Activated naive CD4-positive, alpha-beta T cell treated with anti-CD3 and anti-CD28 coated beads for 36 hours (primary cell): ENCODE measurements at regions not wholly inside any gene's neighbourhood (a gene's known extent, or its start where the extent isn't known, plus 50 kb on each side); places are given as distances from the start of the nearest gene placed in this dataset.

ENCODE experiments used
- CTCF ChIA-PET: fragments of 350-600 bp; sonication (Branson Sonifier 250); formaldehyde crosslinking; loops from one replicate; lab custom pipeline; 2021; ENCODE audit warnings: antibody characterized with exemption; lab: Charles Lee
- DNase-seq: peaks from one replicate; pipeline ENCODE4 v3.0.0-alpha.2; 2020
- H3K27ac Mint-ChIP-seq: one replicate; pipeline ENCODE4 v1.8.0; 2021; ENCODE audit warnings: mild to moderate bottlenecking, mixed read lengths
- H3K27me3 Mint-ChIP-seq: one replicate; pipeline ENCODE4 v1.8.0; 2021; ENCODE audit warnings: low read depth, mixed read lengths
- H3K36me3 Mint-ChIP-seq: one replicate; pipeline ENCODE4 v1.8.0; 2021; ENCODE audit warnings: low read depth, mixed read lengths
- H3K4me1 Mint-ChIP-seq: one replicate; pipeline ENCODE4 v1.8.0; 2021; ENCODE audit warnings: low read depth, mixed read lengths
- H3K4me3 Mint-ChIP-seq: one replicate; pipeline ENCODE4 v1.8.0; 2021; ENCODE audit warnings: mild to moderate bottlenecking, moderate library complexity, mixed read lengths
- H3K9me3 Mint-ChIP-seq: one replicate; pipeline ENCODE4 v1.8.0; 2021; ENCODE audit warnings: mixed read lengths
- intact Hi-C: fragments of 100-400 bp; cut with micrococcal nuclease; formaldehyde crosslinking; loops from one replicate; pipeline ENCODE4 v1.15.1; 2023

- Mint-ChIP-seq H3K27ac (no peak overlapping the region), H3K27me3 (peaks cover under 1% of the 10 kb centered on the region), H3K4me3 (no peak overlapping the region), H3K9me3 (no peaks in the 10 kb centered on the region), H3K36me3 (no peaks in the 10 kb centered on the region), H3K4me1 (no peaks in the 10 kb centered on the region)
- DNase-seq = no peak
- CTCF ChIA-PET = interaction anchor here (0.8 to 1.3 kb wide), 2 partner anchors 12 to 575 kb away, joined by 3 to 4 read pairs; no protein-coding TSS in a partner anchor
- intact Hi-C loops = no loop called here
Measured at GRCh38 chr7:96452146-96452545, 130.2 kb upstream of the SLC25A13 start.

- no peak for DNase-seq
- H3K27me3 Mint-ChIP-seq = no peaks in the 10 kb centered on the region
- no peak overlapping the region for H3K27ac Mint-ChIP-seq
- H3K4me3 Mint-ChIP-seq = no peak overlapping the region
- no peaks in the 10 kb centered on the region for H3K4me1 Mint-ChIP-seq
- intact Hi-C loops = no loop called here
- no peaks in the 10 kb centered on the region for H3K9me3 Mint-ChIP-seq
- CTCF ChIA-PET = no interaction called here
- H3K36me3 Mint-ChIP-seq = no peaks in the 10 kb centered on the region
Measured at GRCh38 chr7:96449094-96449493, 127.2 kb upstream of the SLC25A13 start.

GRCh38 chr7:96447109-96447645 lies 125.3 kb upstream of the SLC25A13 start:
- no peaks in the 10 kb centered on the region for H3K27me3 Mint-ChIP-seq
- intact Hi-C loops = no loop called here
- H3K27ac Mint-ChIP-seq = no peak overlapping the region
- no peaks in the 10 kb centered on the region for H3K4me1 Mint-ChIP-seq
- H3K36me3 Mint-ChIP-seq = no peaks in the 10 kb centered on the region
- DNase-seq = no peak
- H3K4me3 Mint-ChIP-seq = no peak overlapping the region
- CTCF ChIA-PET = no interaction called here
- no peaks in the 10 kb centered on the region for H3K9me3 Mint-ChIP-seq

GRCh38 chr7:96441436-96442084 lies 119.7 kb upstream of the SLC25A13 start:
- H3K36me3 Mint-ChIP-seq = no peaks in the 10 kb centered on the region
- no peaks in the 10 kb centered on the region for H3K4me1 Mint-ChIP-seq
- no peak for DNase-seq
- intact Hi-C loops = no loop called here
- H3K9me3 Mint-ChIP-seq = no peaks in the 10 kb centered on the region
- CTCF ChIA-PET = no interaction called here
- no peak overlapping the region for H3K4me3 Mint-ChIP-seq
- no peak overlapping the region for H3K27ac Mint-ChIP-seq
- H3K27me3 Mint-ChIP-seq = peaks cover 6% of the 10 kb centered on the region

GRCh38 chr7:96440328-96440727 lies 118.4 kb upstream of the SLC25A13 start:
- peaks cover 9% of the 10 kb centered on the region for H3K27me3 Mint-ChIP-seq
- CTCF ChIA-PET = interaction anchor here (0.8 kb wide), 1 partner anchor 11 kb away, joined by 3 read pairs; no protein-coding TSS in a partner anchor

GRCh38 chr7:96436880-96437279 lies 115.0 kb upstream of the SLC25A13 start:
- no peaks in the 10 kb centered on the region for H3K36me3 Mint-ChIP-seq
- no peaks in the 10 kb centered on the region for H3K4me1 Mint-ChIP-seq
- H3K27ac Mint-ChIP-seq = no peak overlapping the region
- no peak overlapping the region for H3K4me3 Mint-ChIP-seq
- CTCF ChIA-PET = no interaction called here
- intact Hi-C loops = no loop called here
- H3K27me3 Mint-ChIP-seq = peaks cover 9% of the 10 kb centered on the region
- DNase-seq = no peak
- H3K9me3 Mint-ChIP-seq = no peaks in the 10 kb centered on the region

More at GRCh38 chr7:96440328-96440727, 118.4 kb upstream of the SLC25A13 start:
- Mint-ChIP-seq H3K9me3 (no peaks in the 10 kb centered on the region), H3K4me1 (no peaks in the 10 kb centered on the region), H3K36me3 (no peaks in the 10 kb centered on the region), H3K4me3 (no peak overlapping the region), H3K27ac (no peak overlapping the region)
- no peak for DNase-seq
- intact Hi-C loops = no loop called here

GRCh38 chr7:96430356-96430755 lies 108.5 kb upstream of the SLC25A13 start:
- H3K4me3 Mint-ChIP-seq = no peak overlapping the region
- peaks cover 4% of the 10 kb centered on the region for H3K4me1 Mint-ChIP-seq
- H3K36me3 Mint-ChIP-seq = no peaks in the 10 kb centered on the region
- no peaks in the 10 kb centered on the region for H3K9me3 Mint-ChIP-seq
- intact Hi-C loops = no loop called here
- H3K27me3 Mint-ChIP-seq = peaks cover 4% of the 10 kb centered on the region
- CTCF ChIA-PET = no interaction called here
- H3K27ac Mint-ChIP-seq = no peak overlapping the region
- no peak for DNase-seq

GRCh38 chr7:96427143-96427542 lies 105.2 kb upstream of the SLC25A13 start:
- H3K4me1 Mint-ChIP-seq = peaks cover 4% of the 10 kb centered on the region

GRCh38 chr7:96426685-96427084 lies 104.8 kb upstream of the SLC25A13 start:
- Mint-ChIP-seq H3K36me3 (no peaks in the 10 kb centered on the region), H3K9me3 (no peaks in the 10 kb centered on the region), H3K4me1 (peaks cover 4% of the 10 kb centered on the region), H3K27ac (no peak overlapping the region), H3K4me3 (no peak overlapping the region), H3K27me3 (peaks cover 9% of the 10 kb centered on the region)
- CTCF ChIA-PET = interaction anchor here (0.7 kb wide), 1 partner anchor 115 kb away, joined by 3 read pairs; no protein-coding TSS in a partner anchor
- DNase-seq = no peak
- intact Hi-C loops = no loop called here

More at GRCh38 chr7:96427143-96427542, 105.2 kb upstream of the SLC25A13 start:
- Mint-ChIP-seq H3K9me3 (no peaks in the 10 kb centered on the region), H3K27ac (no peak overlapping the region), H3K36me3 (no peaks in the 10 kb centered on the region), H3K27me3 (peaks cover 8% of the 10 kb centered on the region), H3K4me3 (no peak overlapping the region)
- no peak for DNase-seq
- CTCF ChIA-PET = no interaction called here
- intact Hi-C loops = no loop called here

- no peaks in the 10 kb centered on the region for H3K36me3 Mint-ChIP-seq
- peaks cover 9% of the 10 kb centered on the region for H3K27me3 Mint-ChIP-seq
- peaks cover 4% of the 10 kb centered on the region for H3K4me1 Mint-ChIP-seq
- DNase-seq = no peak
- H3K27ac Mint-ChIP-seq = no peak overlapping the region
- CTCF ChIA-PET = interaction anchor here (0.7 kb wide), 1 partner anchor 114 kb away, joined by 3 read pairs; no protein-coding TSS in a partner anchor
- H3K4me3 Mint-ChIP-seq = no peak overlapping the region
- intact Hi-C loops = no loop called here
- H3K9me3 Mint-ChIP-seq = no peaks in the 10 kb centered on the region
Measured at GRCh38 chr7:96426027-96426426, 104.1 kb upstream of the SLC25A13 start.

GRCh38 chr7:96424411-96424810 lies 102.5 kb upstream of the SLC25A13 start:
- no peak for DNase-seq
- Mint-ChIP-seq H3K9me3 (no peaks in the 10 kb centered on the region), H3K4me3 (no peak overlapping the region), H3K36me3 (no peaks in the 10 kb centered on the region), H3K27me3 (peaks cover 13% of the 10 kb centered on the region), H3K4me1 (no peaks in the 10 kb centered on the region), H3K27ac (no peak overlapping the region)
- CTCF ChIA-PET = no interaction called here
- intact Hi-C loops = no loop called here

GRCh38 chr7:96422388-96422787 lies 100.5 kb upstream of the SLC25A13 start:
- Mint-ChIP-seq H3K4me3 (no peak overlapping the region), H3K9me3 (no peaks in the 10 kb centered on the region), H3K4me1 (no peaks in the 10 kb centered on the region), H3K36me3 (no peaks in the 10 kb centered on the region), H3K27me3 (peaks cover 18% of the 10 kb centered on the region), H3K27ac (no peak overlapping the region)
- intact Hi-C loops = no loop called here
- no peak for DNase-seq
- CTCF ChIA-PET = interaction anchor here (1.1 kb wide), 1 partner anchor 605 kb away, joined by 3 read pairs; no protein-coding TSS in a partner anchor

GRCh38 chr7:96418581-96418980 lies 96.7 kb upstream of the SLC25A13 start:
- intact Hi-C loops = loop anchor here (10.0 kb wide), 1 partner anchor 194 kb away; no protein-coding TSS in a partner anchor
- CTCF ChIA-PET = no interaction called here
- no peak for DNase-seq
- Mint-ChIP-seq H3K4me3 (no peak overlapping the region), H3K4me1 (no peaks in the 10 kb centered on the region), H3K36me3 (no peaks in the 10 kb centered on the region), H3K9me3 (no peaks in the 10 kb centered on the region), H3K27me3 (peaks cover 23% of the 10 kb centered on the region), H3K27ac (no peak overlapping the region)
